LHCN-M2 (cell line): ENCODE measurements at regions not wholly inside any gene's neighbourhood (a gene's known extent, or its start where the extent isn't known, plus 50 kb on each side); places are given as distances from the start of the nearest gene placed in this dataset.
"Not testable (repeated sequence)": the region's sequence is repeated elsewhere in the genome, so short reads cannot be mapped to it uniquely, and the experiment has no call there.

ENCODE experiments used
- DNase-seq: peaks from one replicate; pipeline ENCODE4 v3.0.0-alpha.2; 2012; ENCODE audit warnings: low read depth

DNA sequence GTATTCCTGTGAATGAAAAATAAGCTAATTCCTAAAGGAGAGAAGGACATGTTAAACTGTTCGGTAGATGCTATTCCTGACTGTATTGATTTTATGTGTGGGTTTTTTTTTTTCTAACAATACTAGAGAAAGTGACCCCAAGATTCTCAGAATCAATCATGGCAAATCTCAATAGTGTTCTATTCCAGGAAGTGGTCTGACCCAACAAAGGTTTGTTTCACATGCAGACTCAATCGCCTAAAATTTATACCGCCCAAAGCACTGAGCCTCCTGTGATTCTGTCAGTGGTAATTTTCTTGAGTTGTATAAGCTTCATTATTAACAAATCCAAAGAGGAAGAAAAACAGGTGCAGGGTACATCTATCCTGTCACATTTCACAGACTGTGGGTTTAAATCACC, 293.7 kb downstream of the SUCLA2 start:
- no peak for DNase-seq

DNA sequence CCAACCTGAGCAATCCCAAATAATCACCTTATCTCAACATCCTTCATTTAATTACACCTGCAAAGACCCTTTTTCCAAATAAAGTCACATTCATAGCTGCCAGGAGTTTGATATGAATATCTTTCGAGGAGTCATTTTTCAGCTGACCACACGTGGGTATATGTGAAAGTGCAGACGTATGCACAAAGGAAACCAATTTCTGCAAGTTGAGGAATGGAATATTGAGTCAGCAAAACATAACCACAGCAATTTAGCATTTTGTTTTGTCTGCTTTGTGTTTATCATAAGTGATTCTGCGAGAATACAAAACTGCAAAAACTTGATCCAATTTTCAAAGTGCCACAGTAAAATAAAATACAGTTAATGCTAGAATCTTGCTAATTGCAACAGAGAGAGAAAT, 295.9 kb downstream of the SUCLA2 start:
- DNase-seq = no peak

DNA sequence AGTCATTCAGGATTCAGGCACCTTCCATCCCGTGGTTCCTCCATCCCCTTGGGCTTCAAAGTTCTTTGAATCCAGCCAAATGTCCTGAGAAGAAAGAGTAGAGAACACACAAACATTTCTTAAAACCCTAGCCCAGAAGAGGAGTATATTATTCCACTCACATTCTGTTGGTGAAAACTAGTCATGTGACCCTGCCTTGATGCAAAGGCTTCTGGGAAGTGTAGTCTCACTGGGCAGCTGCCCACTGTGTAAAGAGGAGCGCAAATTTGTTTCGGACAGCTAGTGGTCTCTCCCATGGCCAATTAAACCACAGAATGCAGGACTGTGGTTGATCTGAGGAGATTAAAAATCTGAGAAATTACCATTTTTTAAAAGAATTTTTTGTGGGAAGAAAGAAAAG, 304.4 kb downstream of the SUCLA2 start:
- DNase-seq = no peak

DNA sequence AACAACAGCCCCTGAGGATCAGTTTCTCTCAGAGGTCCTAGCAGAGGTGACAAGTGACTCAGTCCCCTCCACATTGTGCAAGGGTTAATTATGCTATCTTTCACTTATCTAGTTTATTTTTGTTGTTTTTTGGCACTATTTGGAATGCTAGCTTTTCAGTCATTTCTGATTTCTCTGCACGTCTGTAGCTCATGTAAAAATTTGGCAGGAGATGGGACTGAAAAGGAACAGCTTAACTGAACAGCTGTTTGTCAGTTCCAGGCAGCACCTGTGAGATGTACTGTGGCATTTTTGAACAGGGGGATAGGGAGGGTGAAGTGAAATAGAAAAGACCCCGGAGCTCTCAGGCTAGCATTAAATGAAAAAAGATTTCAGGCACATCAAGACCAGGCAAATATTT, 313.5 kb downstream of the SUCLA2 start:
- DNase-seq = no peak

DNA sequence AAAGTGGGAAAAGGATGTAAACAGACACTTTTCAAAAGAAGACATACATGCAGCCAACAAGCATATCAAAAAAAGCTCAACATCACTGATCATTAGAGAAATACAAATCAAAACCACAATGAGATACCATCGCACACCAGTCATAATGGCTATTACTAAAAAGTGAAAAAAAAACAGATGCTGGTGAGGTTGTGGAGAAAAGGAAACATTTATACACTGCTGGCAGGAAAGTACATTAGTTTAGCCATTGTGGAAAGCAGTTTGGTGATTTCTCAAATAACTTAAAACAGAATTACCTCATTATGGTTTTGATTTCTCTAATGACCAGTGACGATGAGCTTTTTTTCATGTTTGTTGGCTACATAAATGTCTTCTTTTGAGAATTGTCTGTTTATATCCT, 315.9 kb downstream of the SUCLA2 start:
- DNase-seq = not testable (repeated sequence)

DNA sequence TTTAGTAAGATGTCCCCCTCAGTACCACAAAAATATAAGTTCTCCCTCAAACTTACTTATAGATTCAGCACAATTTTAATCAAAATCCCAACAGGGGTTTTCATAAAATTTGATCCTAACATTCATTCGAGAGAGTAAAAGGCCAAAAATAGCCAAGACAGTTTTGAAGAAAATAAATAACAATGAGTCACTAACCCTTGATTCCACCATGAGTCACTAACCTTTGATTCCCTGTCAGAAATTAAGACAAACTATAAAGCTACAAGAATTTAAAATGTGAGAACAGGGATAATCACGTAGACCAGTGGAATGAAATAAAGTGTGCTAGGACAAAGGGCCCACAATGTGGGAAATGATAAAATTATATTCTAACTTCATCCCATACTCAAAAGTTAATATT, 320.3 kb downstream of the SUCLA2 start:
- peak; percentile 70 for DNase-seq

DNA sequence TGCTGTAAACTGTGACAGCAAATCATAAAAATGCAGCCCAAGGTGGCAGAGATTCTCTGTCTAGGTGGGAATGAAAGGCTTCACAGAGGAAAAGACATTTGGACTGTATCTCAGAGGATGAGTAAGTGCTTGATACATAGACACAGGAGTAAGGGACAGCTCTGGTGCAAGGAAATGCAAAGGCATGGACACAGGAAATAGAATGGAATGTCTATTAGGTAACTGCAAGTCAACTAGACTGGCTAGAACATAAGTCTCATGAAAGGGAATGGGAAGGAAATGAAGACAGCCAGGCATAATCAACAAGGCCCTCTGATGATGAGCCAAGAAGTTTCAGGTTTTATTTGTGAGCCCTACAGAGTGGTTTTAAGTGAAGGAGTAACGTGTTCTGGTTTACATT, 321.7 kb downstream of the SUCLA2 start:
- peak; percentile 47 for DNase-seq

DNA sequence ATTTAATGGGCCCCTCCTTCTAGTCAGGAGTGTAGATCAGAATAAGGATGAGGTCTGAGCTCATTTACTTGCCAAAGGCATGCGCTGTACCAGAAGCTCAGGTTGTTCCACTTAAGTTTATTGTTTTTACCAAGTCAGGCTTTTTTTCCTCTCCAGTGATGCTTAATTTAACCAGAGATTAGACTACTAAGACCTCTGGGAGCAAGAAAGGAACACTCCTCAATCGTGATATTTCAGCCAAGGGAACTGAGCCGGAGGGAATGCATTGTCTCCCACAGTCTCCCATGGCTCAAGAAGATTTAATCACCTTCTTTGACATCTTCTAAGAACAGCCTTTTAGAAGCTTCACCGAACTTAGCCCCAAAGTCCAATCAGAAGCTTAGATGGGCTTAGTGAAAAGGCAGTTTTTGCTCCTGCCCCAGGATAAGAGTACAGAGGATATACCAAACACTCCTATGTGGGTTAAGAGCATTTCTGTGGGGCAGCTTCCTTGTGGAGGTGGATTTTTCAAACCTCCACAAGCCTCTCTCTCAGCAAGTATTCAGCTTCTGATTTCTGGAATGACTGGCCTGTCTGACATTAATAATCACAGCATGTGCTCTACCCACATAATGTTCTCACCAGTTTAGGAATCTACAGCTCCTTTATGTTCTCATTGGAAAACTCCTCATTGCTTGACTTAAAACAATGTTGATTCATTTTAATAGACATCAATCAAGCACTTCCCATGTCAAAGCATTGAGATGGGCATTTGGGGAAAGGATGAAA, 322.7 kb downstream of the SUCLA2 start:
- no peak for DNase-seq

DNA sequence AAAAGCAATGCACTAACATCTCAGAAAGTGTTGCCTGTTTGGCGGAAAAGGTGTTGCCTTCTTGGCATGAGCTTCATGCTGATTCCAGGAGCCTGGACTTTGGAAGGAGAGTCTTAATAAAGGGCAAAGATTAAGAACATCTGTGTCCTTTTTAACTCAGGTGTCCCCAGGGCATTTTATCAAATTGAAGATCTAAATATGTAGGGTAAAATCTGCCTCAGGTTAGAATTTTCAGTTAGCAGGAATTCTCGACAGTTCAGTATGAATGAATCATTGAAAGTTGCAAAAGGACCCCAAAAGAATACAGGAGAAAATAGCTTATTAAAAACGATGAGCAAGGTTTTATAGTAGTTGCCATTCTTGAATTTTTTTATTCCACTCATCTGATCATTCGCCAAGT, 325.2 kb downstream of the SUCLA2 start:
- no peak for DNase-seq

DNA sequence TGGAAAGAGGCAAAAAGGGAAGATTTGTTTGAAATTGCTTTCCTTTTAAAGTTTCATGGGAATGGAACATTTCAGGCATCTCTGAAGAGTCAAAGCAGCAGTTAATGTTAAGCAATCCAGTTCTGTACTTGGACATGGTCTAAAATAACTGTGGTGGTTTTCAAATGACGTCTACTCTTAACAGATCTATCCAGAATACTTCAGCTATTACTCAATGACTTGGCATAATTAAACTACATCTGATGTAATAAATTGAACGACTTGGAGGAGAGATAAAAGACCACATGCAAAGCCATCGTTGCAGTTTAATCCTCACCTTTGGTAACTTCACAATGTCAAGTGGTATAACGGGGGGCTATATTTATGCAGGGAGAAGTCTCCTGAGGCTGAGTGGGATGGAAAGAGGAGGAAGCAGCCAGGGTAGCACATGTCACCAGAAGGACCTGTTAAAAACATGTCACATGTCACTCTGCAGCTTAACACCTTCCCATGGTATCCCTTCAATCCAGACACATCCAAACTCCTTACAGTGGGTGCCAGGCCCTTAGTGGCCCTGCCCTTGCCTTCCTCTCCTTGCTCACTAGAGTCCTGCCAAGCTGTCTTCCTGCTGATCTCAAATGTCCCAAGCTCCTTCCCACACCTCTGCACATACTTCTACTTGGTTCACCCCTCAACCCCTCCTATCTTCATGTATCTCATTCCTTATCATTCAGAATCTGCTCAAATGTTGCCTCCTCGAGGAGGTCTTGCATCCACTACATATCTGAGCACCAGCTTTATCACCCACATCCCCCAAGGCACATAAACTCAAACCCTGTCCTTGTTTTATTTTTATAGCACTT, 327.8 kb downstream of the SUCLA2 start:
- peak; percentile 82 for DNase-seq

DNA sequence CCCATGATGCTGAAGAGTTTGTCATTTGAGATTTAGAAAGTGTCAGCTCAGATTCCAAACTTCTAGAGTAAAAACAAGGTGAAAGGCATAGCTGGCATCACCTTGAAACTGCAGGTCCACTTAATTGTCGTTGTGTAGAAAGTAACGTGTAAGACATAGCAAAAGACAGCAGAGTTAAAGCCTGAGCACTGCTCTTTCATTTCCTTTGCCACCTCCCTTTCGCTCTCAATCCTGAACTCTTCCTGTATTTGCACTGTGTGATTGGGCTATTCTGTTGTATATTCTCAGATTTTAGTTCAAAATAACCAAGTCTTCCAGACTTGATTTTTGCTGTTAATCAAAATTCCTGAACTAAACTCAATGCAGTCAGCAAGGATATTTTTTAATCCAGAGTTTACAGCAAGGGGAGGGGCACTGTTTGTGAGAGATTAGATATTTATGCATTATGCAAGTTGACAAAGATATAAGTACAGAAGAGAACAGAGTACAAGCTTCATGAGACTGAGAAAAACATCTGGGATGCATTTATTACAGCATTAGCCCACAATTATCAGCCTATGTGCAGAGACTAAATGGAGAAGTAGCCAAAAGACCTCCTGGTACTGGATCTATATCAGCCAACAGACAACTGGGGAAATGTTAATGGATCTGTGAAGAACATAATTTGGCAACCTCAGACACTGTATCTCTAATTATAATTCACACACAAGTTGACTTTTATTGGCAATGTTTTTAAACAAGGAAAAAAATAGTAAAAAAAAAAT, 328.6 kb downstream of the SUCLA2 start:
- DNase-seq = no peak

DNA sequence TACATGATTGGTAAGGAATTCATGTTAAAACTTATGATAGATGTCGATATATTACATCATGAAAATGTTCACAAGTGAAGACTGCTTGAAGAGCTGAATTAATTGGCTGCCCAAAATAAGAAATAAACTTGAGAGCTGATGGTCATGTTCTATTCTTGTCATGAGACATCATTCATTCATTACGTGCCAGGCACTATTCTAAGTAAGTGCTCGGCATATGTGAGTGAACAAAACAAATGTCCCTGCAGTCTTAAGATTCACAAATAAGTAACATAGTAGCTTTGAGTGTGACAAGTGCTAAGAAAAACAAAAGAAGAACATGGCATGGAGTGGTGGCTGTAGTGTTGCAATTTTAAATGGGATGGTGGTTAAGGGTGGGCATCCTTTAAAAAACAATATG, 329.3 kb downstream of the SUCLA2 start:
- DNase-seq = no peak

DNA sequence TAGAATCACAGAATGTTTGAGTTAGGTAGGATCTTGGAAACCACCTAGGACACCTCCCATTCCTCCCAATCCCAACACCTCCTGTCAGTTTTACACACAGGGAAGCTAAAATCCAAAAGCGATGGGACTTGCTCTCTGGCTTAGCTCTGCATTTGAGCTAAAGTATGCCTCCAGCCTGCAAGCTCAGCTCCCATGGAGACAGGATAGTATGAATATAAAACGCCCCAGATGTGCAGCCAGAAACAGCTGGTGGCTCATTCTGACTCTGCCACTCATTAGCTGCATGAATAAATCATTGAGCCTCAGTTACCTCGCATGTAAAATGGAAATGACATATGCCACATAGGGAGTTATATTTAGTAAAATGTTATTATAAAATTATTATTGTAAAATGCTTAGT, 336.0 kb downstream of the SUCLA2 start:
- no peak for DNase-seq

DNA sequence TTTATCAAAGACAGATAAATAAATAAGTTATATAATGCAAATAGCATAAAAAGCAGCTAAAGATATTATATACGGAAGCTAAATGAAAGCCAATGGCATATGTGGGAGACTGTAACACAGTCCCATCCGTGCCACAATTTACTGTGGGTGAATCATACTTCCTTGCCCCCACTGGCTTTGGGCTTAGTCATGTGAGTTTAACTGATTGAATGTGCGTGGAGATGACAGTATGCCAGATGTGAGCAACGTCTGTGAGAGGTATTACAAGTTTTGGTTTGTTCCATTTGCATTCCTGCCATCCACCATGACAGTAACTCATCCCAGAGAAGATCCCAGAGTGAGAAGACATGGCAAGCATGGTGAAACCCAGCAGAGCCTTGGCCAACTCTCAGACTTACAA, 340.0 kb downstream of the SUCLA2 start:
- DNase-seq = peak; percentile 75

DNA sequence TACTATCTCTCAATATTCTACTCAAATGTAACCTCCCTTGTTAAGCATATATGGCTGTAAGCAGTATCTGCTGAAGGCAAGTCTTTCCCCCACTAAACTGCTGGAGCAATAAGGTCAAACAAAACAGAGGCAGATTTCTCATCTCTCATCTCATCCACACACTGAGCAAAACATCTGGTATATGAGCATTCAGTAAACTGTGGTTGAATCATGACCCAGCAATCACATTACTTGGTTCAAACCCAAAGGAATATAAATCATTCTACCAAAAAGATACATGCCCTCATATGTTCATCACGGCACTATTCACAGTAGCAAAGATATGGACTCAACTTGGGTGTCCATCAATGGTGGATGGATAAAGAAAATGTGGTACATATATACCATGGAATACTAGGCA, 344.4 kb downstream of the SUCLA2 start:
- DNase-seq = no peak

DNA sequence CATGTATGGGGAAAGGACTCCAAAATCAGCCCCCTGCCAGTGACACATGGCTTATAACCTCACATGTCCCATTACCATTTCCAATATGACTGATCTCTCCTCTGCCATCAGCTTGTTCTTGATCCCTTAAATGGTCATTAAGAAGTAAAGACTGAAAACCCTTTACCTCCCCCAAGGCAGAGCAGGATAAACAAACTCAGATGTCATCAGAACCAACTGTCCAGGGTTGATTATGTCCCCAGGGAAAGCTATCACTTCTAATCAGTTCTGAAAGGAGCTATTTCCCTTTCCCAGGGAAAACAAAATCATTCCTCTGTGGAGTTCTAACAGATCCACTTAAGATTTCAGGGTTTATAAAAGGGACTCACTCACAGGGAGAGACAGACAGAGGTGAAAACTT, 350.9 kb downstream of the SUCLA2 start:
- no peak for DNase-seq

DNA sequence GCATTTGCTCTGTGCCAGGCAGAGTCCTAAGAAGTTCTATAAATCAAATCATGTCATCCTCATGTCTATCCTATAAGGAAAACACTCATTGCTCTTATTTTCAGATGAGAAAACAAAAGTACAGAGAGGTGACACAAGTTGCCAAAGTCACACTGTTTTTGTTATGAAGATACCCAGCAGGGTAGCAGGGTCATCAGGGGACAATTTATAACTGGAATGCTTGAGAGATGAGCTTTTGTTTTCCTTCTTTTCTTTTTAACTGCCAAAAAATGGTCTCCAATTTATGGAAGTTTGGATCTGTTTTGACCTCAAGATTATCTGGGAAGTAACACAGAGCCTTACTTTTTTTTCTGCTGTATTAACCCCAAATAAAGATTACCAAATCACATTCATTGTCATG, 354.1 kb downstream of the SUCLA2 start:
- DNase-seq = no peak

DNA sequence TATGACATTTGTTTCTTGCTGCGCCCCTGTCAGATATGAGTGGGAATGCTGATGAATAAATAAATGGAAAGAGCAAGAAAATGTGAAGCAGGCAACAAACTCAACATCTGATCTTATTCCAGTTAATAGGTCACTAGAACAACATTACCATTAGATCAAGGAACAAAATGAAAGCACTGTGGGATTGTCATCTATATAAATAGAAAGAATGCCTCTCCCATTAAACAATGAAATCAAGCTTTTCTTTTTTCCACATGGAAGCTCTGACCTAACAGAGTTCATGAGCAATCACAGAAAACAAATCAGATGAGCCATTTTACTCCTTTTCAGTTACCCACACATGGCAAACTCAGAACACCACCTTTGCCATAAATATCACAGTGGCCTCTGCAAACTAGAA, 354.8 kb downstream of the SUCLA2 start:
- DNase-seq = no peak

DNA sequence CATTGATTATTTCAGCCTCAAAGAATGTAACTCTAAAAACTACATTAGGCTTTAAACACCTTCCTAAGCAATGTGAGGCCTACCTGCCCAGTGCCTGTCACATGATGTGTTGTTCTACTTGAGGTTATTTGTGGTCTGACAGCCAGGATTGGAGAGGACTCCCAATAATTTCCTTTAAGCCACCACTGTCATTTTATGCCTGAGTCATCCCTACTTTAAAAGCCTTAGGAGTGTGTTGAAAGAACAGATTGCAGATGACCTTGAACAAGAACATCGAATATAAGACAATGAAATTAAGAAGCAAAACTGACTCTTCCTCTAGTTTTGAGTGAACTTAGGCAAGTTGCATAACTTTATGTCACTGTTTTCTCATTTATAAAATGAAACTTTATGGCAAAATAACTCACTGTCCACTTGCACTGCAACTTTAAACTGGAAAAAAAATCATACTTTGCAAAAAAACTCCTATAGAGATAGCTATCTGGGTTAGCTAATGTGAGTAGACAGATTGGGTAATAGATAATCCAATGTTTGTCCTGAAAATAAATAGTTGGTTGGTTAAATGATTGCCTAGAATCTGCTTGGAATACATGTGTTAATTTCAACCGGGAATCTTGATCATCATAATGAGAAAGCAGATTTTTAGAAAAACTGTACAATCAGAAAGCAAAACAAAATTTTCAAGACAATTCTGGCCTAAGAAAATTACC, 361.2 kb downstream of the SUCLA2 start:
- peak; percentile 30 for DNase-seq

DNA sequence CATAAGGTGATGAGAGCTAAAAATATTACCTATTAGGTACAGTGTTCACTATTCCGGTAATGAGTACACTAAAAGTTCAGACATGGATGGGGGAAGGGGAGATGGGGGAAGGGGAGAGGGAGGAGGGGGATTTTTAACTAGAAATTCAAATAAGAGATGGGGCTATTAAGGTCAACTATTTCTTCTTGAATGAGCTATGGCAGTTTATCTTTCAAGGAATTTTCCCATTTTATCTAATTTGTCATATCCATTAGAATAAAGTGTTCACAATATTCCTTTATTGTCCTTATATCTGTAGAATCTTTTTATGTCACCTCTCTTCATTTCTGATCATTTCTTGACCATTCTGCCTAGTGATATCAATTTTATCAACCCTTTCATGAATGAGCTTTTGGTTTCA, 362.4 kb downstream of the SUCLA2 start:
- no peak for DNase-seq

DNA sequence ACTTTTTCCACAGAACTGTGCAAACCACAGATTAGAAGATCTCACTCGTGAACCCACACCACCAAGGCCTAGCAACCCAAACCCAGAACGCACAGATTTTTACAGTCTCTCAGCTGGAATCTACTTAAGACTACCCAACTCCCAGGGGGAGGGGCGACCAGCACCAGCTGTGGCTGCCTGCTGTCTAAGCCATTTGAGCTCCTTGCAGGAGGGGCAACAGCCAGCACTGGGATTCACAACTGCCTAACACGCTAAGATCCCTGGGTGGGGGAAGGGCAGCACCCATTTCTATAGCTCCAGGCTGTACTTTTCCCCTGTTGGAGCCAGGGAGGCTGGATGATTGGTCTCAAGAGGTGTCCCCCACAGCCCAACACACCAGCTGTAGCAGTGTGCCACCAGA, 368.8 kb downstream of the SUCLA2 start:
- no peak for DNase-seq

DNA sequence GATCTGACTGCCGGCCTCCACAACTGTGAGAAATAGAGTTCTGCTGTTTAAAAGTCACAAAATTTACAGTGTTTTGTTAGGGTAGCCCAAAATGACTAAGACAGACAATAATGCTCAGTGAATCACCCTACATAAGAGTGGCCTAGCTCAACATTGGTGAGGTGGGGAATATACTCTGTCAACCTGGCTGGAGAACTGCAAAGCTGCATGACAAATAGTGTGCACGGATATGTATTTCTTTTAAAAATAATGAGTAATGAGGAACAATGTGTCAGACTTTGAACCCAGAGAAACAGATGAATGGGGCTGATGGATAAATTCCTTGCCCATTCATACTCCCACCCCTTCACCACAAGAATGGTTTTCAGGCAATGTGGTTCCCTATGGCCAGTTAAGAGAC, 372.4 kb downstream of the SUCLA2 start:
- DNase-seq = peak; percentile 90
